CD4-positive, alpha-beta T cell treated with Interferon gamma for 1 hour (primary cell): ENCODE measurements at regions not wholly inside any gene's neighbourhood (a gene's known extent, or its start where the extent isn't known, plus 50 kb on each side); places are given as distances from the start of the nearest gene placed in this dataset.

Experiments used
- DNase-seq: peaks from one replicate; pipeline ENCODE4 v3.0.0-alpha.2; 2020

- no peak for DNase-seq
These were observed 235.7 kb downstream of the HTR1A start for GRCh38 chr5:63726496-63726895.

DNA sequence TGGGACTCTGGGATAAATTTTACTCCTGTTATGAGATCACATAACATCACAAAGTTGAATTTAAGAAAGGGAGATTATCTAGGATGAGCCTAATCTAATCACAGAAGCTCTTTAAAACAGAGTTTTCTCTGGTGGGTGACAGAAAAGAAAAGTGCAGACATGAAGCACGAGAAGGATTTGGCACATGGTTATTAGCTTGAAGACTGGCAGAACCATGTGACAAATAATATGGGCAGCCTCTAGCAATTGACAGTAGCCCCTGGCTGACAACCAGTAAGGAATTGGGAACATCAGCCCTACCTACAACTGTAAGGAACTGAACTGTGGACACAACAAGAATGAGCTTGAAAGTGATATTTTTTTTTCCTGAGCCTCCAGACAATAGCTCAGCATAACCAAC, 243.1 kb downstream of the HTR1A start:
- DNase-seq = no peak

DNA sequence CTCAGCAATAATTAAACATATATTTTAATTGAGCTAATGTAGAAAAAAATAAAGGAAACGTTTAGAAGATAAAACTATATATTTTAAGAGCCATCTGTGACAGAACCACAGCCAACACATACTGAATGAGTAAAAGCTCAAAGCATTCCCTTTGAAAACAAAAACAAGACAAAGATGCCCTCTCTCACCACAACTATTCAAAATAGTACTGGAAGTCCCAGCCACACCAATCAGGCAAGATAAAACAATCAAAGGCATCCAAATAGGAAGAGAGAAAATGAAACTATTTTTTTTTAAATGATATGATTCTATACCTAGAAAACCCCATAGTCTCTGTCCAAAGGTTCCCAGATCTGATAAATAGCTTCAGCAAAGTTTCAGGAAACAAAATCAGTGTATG, 262.0 kb downstream of the HTR1A start:
- no peak for DNase-seq

GRCh38 chr5:63697811-63698210, 264.4 kb downstream of the HTR1A start:
- DNase-seq = no peak

DNA sequence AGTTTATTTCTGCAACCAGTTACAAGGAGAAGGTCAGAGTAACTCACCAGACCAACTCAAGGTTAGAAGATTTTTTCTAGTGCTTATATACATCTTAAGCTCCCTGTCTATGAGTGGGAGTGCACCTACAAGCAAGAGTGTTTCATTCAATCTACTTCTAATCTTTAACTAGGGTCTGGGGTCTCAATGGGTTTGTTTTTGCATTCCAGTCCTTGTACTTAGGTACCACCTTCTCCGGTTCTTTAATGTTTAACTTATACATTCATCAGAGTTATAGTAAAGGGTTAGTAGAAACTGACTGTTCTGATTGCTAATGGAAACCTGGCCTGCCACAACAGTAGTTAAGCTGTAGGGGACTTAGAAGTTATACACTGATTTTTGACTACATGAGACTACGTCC, 271.7 kb downstream of the HTR1A start:
- DNase-seq = no peak

- DNase-seq = no peak
These were observed 274.3 kb downstream of the HTR1A start for GRCh38 chr5:63687854-63688516.

- no peak for DNase-seq
These were observed 275.3 kb downstream of the HTR1A start for GRCh38 chr5:63686938-63687337.

GRCh38 chr5:63686181-63686580, 276.1 kb downstream of the HTR1A start:
- no peak for DNase-seq

- DNase-seq = no peak
These were observed 276.8 kb downstream of the HTR1A start for GRCh38 chr5:63685454-63685853.

DNA sequence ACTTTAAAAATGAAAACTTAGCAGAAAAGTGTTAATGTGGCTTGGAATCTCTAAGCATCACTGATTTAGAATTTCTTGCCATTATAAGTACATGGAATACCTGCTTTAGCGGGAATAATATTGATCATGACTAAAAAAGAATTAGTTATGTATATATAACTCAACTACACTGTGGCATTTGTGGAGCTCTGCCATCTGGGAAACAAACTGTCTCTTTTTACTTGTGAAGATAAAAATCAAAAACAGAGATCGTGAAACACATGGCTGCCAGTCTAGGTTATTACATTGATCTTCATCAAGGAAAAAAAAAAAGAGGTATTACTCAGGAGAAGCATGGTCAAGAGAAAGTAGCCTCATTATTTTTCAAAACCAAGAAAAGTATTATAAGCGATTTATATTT, 287.4 kb downstream of the HTR1A start:
- no peak for DNase-seq

GRCh38 chr5:63655043-63655442, 307.2 kb downstream of the HTR1A start:
- no peak for DNase-seq

DNA sequence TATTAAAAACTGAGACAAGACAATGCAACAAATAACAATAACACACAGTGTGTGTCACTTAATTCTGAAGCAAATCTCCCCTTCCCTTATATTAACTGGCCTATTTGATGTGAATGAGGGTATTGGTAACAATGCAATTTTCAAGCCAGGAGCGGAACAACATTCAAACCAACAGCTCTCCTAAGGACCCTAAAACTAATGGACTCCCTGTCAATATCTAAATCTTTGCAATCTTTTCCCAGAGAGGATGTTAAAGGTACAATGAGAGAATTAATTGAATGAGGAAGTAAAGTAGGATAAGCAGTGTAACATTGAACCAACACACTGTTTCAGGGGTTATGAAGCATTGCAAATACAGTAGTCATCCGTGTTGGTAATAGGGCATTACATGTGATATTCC, 311.7 kb downstream of the HTR1A start:
- DNase-seq = no peak

- no peak for DNase-seq
These were observed 313.9 kb downstream of the HTR1A start for GRCh38 chr5:63648376-63648775.

GRCh38 chr5:63629951-63630630, 332.2 kb downstream of the HTR1A start:
- no peak for DNase-seq

DNA sequence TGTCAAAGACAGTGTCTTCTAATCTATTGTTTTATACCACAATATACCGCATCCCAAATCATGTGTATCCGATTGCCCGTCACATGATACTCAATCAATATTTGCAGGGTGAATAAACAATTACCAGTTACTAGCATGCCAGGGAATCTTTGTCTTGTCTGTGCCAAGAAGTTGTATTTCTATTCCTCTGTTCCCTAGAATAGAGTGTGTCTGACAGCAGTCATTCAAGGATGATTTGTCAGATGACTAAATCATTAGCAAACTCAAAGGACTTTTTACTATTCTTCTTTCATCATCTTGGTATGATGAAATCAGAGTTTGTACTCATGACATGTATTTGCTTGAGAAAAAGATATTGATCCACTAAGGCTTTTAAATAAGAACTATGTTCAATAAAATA, 348.8 kb downstream of the HTR1A start:
- no peak for DNase-seq

- no peak for DNase-seq
These were observed 358.2 kb downstream of the HTR1A start for GRCh38 chr5:63603996-63604395.

GRCh38 chr5:63602971-63603370, 359.3 kb downstream of the HTR1A start:
- no peak for DNase-seq

- DNase-seq = no peak
These were observed 366.0 kb downstream of the HTR1A start for GRCh38 chr5:63596254-63596653.

DNA sequence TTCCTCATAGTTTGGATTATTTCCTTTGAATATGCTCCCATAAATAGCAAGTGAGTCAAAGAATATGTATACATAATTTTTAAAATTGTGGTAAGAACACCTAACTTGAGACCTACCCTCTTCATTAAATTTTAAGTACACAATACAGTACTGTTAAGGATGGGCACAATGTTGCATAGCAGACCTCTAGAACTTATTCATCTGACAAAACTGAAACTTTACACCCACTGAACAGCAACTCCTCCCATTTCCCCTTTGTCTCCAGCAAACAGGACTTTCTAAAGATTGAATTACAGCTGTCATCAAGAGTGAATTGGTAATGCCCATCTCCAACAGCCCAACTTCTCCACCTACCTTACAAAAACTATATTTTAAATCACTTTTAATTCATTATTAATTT, 388.9 kb downstream of the HTR1A start:
- DNase-seq = no peak

DNA sequence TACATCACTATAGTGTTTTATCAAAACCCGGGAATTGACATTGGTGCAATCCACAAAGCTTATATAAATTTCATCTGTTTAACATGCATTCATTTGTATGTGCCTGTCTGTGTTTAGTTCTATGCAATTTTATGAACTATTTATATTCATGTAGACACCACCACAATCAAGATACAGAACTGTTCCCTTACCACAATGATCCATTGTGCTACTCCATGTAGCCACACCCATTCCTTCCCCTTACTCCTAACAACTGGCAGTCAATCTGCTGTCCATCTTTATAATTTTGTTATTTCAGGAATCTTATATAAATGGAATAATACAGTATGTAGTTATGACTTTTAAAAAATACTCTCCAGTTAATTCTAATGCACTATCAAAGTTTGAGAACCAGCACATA, 389.5 kb downstream of the HTR1A start:
- no peak for DNase-seq

- no peak for DNase-seq
These were observed 391.5 kb downstream of the HTR1A start for GRCh38 chr5:63570752-63571151.

- DNase-seq = no peak
These were observed 397.5 kb downstream of the HTR1A start for GRCh38 chr5:63564789-63565188.

DNA sequence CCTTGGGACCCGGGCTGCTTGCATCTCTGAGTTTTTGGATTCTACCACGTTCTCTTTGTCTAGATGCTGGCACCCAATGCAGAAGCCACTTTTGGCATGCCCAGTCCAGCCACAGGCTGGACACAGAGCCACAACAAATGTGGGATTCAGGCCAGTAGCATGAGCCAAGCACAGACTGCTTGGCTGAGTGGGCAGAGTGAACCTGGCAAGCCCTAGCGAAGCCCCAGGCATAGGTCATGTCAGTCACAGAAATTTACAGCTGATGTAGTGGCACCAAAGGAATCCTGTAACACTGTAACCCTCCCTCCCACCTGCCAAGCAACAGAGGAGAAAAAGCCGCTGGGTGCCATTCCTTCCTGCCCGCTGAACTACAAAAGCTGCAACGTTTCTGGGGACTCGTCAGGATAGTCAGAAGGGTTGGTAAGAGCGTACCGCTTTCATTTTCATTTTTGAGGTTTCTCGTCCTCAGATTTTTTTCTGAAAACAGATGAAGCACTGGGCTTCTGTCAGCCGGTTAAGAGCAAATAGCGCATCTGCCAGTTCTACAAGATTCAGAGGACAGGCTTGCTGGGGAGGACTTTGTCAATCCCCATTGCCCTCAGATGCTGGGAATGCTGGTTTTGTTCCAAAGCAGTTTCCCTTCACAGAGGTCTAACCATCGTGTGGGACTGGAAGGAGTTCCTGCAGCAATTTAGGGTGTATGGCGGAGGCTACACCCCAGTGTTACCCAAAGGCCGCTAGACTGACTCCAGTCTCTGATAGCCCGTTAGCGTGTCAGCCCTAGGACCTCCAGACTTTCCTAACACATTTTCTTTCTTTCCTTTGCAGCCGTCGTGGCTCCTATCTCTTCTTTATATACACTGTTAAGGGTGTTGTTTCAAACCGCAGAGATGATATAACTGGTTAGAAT, 399.0 kb downstream of the HTR1A start:
- no peak for DNase-seq

- no peak for DNase-seq
These were observed 406.4 kb downstream of the HTR1A start for GRCh38 chr5:63555874-63556273.
